ENCODE measurements at regions not wholly inside any gene's neighbourhood (a gene's known extent, or its start where the extent isn't known, plus 50 kb on each side); places are given as distances from the start of the nearest gene placed in this dataset.

- TF ChIP-seq CTCF (IDR thresholded peaks at IDR 0.05) (no peak), POLR2A (IDR thresholded peaks at IDR 0.05) (no peak)
- DNase-seq (ENCODE audit: low spot score in 2 of 2) = peak in 1 of 2 donors; percentile 66
- WGBS, 2 donors = 82 to 83% methylated on average over 8 to 9 of the region's 9 CpGs
- H3K4me3 ChIP-seq (ENCODE audit: low read depth, poor library complexity, severe bottlenecking) = no peak overlapping the region
- intact Hi-C loops (cut with DNase I; ENCODE audit: low total_unique reads) = no loop called here
Observed at GRCh38 chr5:4893063-4893744, 246.9 kb upstream of the ADAMTS16 start.

GRCh38 chr5:4896328-4896727 is 243.8 kb upstream of the ADAMTS16 start:
- no peak for DNase-seq (ENCODE audit: low spot score in 2 of 2)
- intact Hi-C loops (cut with DNase I; ENCODE audit: low total_unique reads) = no loop called here
- no peak overlapping the region for H3K4me3 ChIP-seq (ENCODE audit: low read depth, poor library complexity, severe bottlenecking)
- 37 to 42% methylated on average over 5 of the region's 5 CpGs for WGBS, 2 donors
- TF ChIP-seq POLR2A (IDR thresholded peaks at IDR 0.05) (no peak), CTCF (IDR thresholded peaks at IDR 0.05) (no peak)

- WGBS, 2 donors = 63 to 69% methylated on average over 15 of the region's 15 CpGs
- DNase-seq (ENCODE audit: low spot score in 2 of 2) = no peak
- no peak overlapping the region for H3K4me3 ChIP-seq (ENCODE audit: low read depth, poor library complexity, severe bottlenecking)
- TF ChIP-seq CTCF (IDR thresholded peaks at IDR 0.05) (no peak), POLR2A (IDR thresholded peaks at IDR 0.05) (no peak)
- intact Hi-C loops (cut with DNase I; ENCODE audit: low total_unique reads) = no loop called here
Observed at GRCh38 chr5:4901305-4901811, 238.8 kb upstream of the ADAMTS16 start.

GRCh38 chr5:4901924-4902323 is 238.2 kb upstream of the ADAMTS16 start:
- no peak for DNase-seq (ENCODE audit: low spot score in 2 of 2)
- H3K4me3 ChIP-seq (ENCODE audit: low read depth, poor library complexity, severe bottlenecking) = no peak overlapping the region
- intact Hi-C loops (cut with DNase I; ENCODE audit: low total_unique reads) = no loop called here
- 69 to 75% methylated on average over 5 of the region's 5 CpGs for WGBS, 2 donors
- TF ChIP-seq POLR2A (IDR thresholded peaks at IDR 0.05) (no peak), CTCF (IDR thresholded peaks at IDR 0.05) (no peak)

GRCh38 chr5:4905674-4906520 is 234.2 kb upstream of the ADAMTS16 start:
- no peak overlapping the region for H3K4me3 ChIP-seq (ENCODE audit: low read depth, poor library complexity, severe bottlenecking)
- 67 to 76% methylated on average over 19 of the region's 19 CpGs for WGBS, 2 donors
- no peak for DNase-seq (ENCODE audit: low spot score in 2 of 2)
- intact Hi-C loops (cut with DNase I; ENCODE audit: low total_unique reads) = no loop called here
- TF ChIP-seq POLR2A (IDR thresholded peaks at IDR 0.05) = no peak
- no peak for TF ChIP-seq CTCF (IDR thresholded peaks at IDR 0.05)
